Ishikawa (cell line): ENCODE measurements at regions not wholly inside any gene's neighbourhood (a gene's known extent, or its start where the extent isn't known, plus 50 kb on each side); places are given as distances from the start of the nearest gene placed in this dataset.

Experiments used
- CEBPB ChIP-seq: IDR thresholded peaks from 2 replicates; pipeline ENCODE4 v1.6.1; 2012
- EGR1 ChIP-seq: IDR thresholded peaks from 2 replicates; pipeline ENCODE4 v1.6.1; 2012
- EP300 ChIP-seq: IDR thresholded peaks from 2 replicates; pipeline ENCODE4 v1.6.1; 2012; ENCODE audit warnings: borderline replicate concordance
- FOXM1 ChIP-seq: IDR thresholded peaks from 2 replicates; pipeline ENCODE4 v1.6.1; 2012; ENCODE audit warnings: low read depth, borderline replicate concordance
- MAX ChIP-seq: IDR thresholded peaks from 2 replicates; pipeline ENCODE4 v1.6.1; 2012
- NFIC ChIP-seq: IDR thresholded peaks from 2 replicates; pipeline ENCODE4 v1.6.1; 2012
- RAD21 ChIP-seq: IDR thresholded peaks from 2 replicates; pipeline ENCODE4 v1.6.1; 2012; ENCODE audit warnings: low read depth
- REST ChIP-seq: IDR thresholded peaks from 2 replicates; pipeline ENCODE4 v1.6.1; 2012; ENCODE audit warnings: low read depth, mild to moderate bottlenecking
- TAF1 ChIP-seq: IDR thresholded peaks from 2 replicates; pipeline ENCODE4 v1.6.1; 2012; ENCODE audit warnings: low read depth, mild to moderate bottlenecking
- TEAD4 ChIP-seq: IDR thresholded peaks from 2 replicates; pipeline ENCODE4 v1.6.1; 2012
- USF1 ChIP-seq: IDR thresholded peaks from 2 replicates; pipeline ENCODE4 v1.6.1; 2012

- TF ChIP-seq RAD21 (no peak), REST (no peak), MAX (no peak), EGR1 (no peak), TAF1 (no peak), NFIC (no peak), EP300 (no peak), FOXM1 (no peak), CEBPB (no peak), TEAD4 (no peak), USF1 (no peak)
These were observed 153.0 kb downstream of the ADAM29 start for GRCh38 chr4:175071123-175071522.
